ENCODE measurements at regions not wholly inside any gene's neighbourhood (a gene's known extent, or its start where the extent isn't known, plus 50 kb on each side); places are given as distances from the start of the nearest gene placed in this dataset.

- Histone ChIP-seq H3K79me2 (ENCODE audit: insufficient read depth, low read length) (no peaks in the 10 kb centered on the region), H3K27ac (ENCODE audit: low read depth in 1 of 2, low read length in 2 of 2) (no peak overlapping the region), H2AFZ (ENCODE audit: insufficient read depth, low read depth, low read length, poor library complexity, severe bottlenecking) (peak overlapping the region; percentile 29), H4K20me1 (ENCODE audit: insufficient read depth, low read length) (no peaks in the 10 kb centered on the region), H3K9ac (ENCODE audit: insufficient read depth, low read length, poor library complexity, severe bottlenecking) (no peak overlapping the region), H3K4me2 (replicated peaks; ENCODE audit: extremely low read depth, low read length, poor library complexity, severe bottlenecking) (no peak overlapping the region), H3K36me3 (replicated peaks in 1 of 2; ENCODE audit: control insufficient read depth in 1 of 2, insufficient read depth in 2 of 2, low read length in 2 of 2) (no peaks in the 10 kb centered on the region), H3K4me1 (ENCODE audit: control insufficient read depth in 1 of 2, insufficient read depth in 2 of 2, low read length in 2 of 2) (peaks cover 0 to 6% of the 10 kb centered on the region in 2 donors), H3K4me3 (replicated peaks in 1 of 3; ENCODE audit: low read depth in 2 of 3, low read length in 3 of 3) (no peak overlapping the region), H3K27me3 (ENCODE audit: control insufficient read depth in 2 of 2, insufficient read depth in 2 of 2, low read length in 2 of 2) (no peaks in the 10 kb centered on the region), H3K9me3 (replicated peaks in 1 of 2; ENCODE audit: control insufficient read depth in 1 of 2, insufficient read depth in 1 of 2, low read length in 2 of 2) (no peaks in the 10 kb centered on the region)
- H3K36me3 Mint-ChIP-seq = no peaks in the 10 kb centered on the region
- intact Hi-C loops (cut with micrococcal nuclease) = no loop called here
- H3K27me3 Mint-ChIP-seq (ENCODE audit: low read depth in 3 of 3) = peaks cover 2 to 8% (median 7%) of the 10 kb centered on the region in 3 donors
- WGBS (ENCODE audit: insufficient coverage) = 49% methylated on average over 2 of the region's 3 CpGs
- peaks cover 8% of the 10 kb centered on the region for H3K4me1 Mint-ChIP-seq
- no peak overlapping the region for H3K27ac Mint-ChIP-seq
- no peak overlapping the region for H3K4me3 Mint-ChIP-seq
- peaks cover 0 to 2% (median 0%) of the 10 kb centered on the region in 7 donors for H3K9me3 Mint-ChIP-seq
- TF ChIP-seq, protein P1, sequence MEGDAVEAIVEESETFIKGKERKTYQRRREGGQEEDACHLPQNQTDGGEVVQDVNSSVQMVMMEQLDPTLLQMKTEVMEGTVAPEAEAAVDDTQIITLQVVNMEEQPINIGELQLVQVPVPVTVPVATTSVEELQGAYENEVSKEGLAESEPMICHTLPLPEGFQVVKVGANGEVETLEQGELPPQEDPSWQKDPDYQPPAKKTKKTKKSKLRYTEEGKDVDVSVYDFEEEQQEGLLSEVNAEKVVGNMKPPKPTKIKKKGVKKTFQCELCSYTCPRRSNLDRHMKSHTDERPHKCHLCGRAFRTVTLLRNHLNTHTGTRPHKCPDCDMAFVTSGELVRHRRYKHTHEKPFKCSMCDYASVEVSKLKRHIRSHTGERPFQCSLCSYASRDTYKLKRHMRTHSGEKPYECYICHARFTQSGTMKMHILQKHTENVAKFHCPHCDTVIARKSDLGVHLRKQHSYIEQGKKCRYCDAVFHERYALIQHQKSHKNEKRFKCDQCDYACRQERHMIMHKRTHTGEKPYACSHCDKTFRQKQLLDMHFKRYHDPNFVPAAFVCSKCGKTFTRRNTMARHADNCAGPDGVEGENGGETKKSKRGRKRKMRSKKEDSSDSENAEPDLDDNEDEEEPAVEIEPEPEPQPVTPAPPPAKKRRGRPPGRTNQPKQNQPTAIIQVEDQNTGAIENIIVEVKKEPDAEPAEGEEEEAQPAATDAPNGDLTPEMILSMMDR (IDR thresholded peaks at IDR 0.05) = no peak
- DNase-seq = no peak
Observed at GRCh38 chr2:88845772-88846661, 154.5 kb downstream of the RPIA start.

DNA sequence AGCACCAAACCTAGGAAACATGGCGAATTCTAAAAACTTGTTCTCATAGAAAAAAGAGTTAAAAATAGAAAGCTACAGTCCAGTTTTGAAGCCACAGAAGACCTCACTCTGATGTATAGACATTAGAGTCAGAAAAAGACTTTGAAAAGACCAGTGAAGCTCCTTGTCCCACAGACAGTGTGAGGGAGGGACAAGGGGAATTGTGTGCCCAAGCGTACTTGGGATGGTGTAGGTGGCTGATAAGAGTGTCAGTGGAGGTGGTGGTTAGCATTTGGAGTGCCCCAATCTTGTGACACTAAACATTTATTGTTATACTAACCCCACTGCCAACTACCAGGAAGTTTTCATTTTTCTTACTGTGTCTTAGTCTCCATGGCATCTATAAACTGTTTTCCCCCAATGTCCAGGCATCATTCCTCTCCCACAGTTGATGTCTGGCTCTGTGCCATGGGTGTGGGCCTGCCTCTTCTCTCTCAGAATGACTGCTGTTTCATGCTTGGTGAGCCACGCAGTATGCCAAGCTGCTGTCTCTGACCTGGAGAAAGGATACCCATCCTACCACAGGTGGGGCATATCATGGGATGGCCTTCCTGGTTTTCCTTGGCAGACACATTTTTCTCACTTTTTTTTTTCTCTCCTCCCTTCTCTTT is 161.4 kb downstream of the RPIA start:
- Mint-ChIP-seq H3K9me3 (no peaks in the 10 kb centered on the region), H3K36me3 (no peaks in the 10 kb centered on the region), H3K4me1 (peaks cover 7% of the 10 kb centered on the region), H3K4me3 (no peak overlapping the region), H3K27ac (no peak overlapping the region), H3K27me3 (ENCODE audit: low read depth in 3 of 3) (peaks cover 0 to 5% (median 4%) of the 10 kb centered on the region in 3 donors)
- Histone ChIP-seq H3K4me3 (replicated peaks in 1 of 3; ENCODE audit: low read depth in 2 of 3, low read length in 3 of 3) (no peak overlapping the region), H3K4me1 (ENCODE audit: control insufficient read depth in 1 of 2, insufficient read depth in 2 of 2, low read length in 2 of 2) (peaks cover under 1 to 3% of the 10 kb centered on the region in 2 donors), H3K36me3 (replicated peaks in 1 of 2; ENCODE audit: control insufficient read depth in 1 of 2, insufficient read depth in 2 of 2, low read length in 2 of 2) (no peaks in the 10 kb centered on the region), H3K4me2 (replicated peaks; ENCODE audit: extremely low read depth, low read length, poor library complexity, severe bottlenecking) (no peak overlapping the region), H4K20me1 (ENCODE audit: insufficient read depth, low read length) (no peaks in the 10 kb centered on the region), H3K9me3 (replicated peaks in 1 of 2; ENCODE audit: control insufficient read depth in 1 of 2, insufficient read depth in 1 of 2, low read length in 2 of 2) (no peaks in the 10 kb centered on the region), H3K27me3 (ENCODE audit: control insufficient read depth in 2 of 2, insufficient read depth in 2 of 2, low read length in 2 of 2) (no peaks in the 10 kb centered on the region), H3K79me2 (ENCODE audit: insufficient read depth, low read length) (no peaks in the 10 kb centered on the region), H3K27ac (ENCODE audit: low read depth in 1 of 2, low read length in 2 of 2) (no peak overlapping the region), H3K9ac (ENCODE audit: insufficient read depth, low read length, poor library complexity, severe bottlenecking) (no peak overlapping the region), H2AFZ (ENCODE audit: insufficient read depth, low read depth, low read length, poor library complexity, severe bottlenecking) (peak overlapping the region; percentile 53)
- intact Hi-C loops (cut with micrococcal nuclease) = no loop called here
- no peak for DNase-seq
- WGBS (ENCODE audit: insufficient coverage) = 100% methylated on average over 1 of the region's 3 CpGs
- TF ChIP-seq, protein P1 (IDR thresholded peaks at IDR 0.05) = no peak

All from CD14-positive monocyte (primary cell).